ENCODE measurements at regions not wholly inside any gene's neighbourhood (a gene's known extent, or its start where the extent isn't known, plus 50 kb on each side); places are given as distances from the start of the nearest gene placed in this dataset.

GRCh38 chr3:194877291-194878119 lies 191.8 kb downstream of the FAM43A start:
- DNase-seq = no peak
- peak in 5 of 8 donors; percentile 19 to 66 (median 38) for ATAC-seq
- intact Hi-C loops (cut with DNase I) = loop anchor here in 5 of 10 donors (5.0 to 10.0 kb wide), 4 partner anchors 190 to 227 kb away; partner anchors contain the start of gene FAM43A (in 2 of the 5)
- Histone ChIP-seq H3K4me3 (no peak overlapping the region), H3K9me3 (no peaks in the 10 kb centered on the region), H3K27ac (peak overlapping the region; percentile 9 to 91 (median 81)), H3K27me3 (no peaks in the 10 kb centered on the region), H3K36me3 (no peaks in the 10 kb centered on the region), H3K4me1 (peaks cover 29 to 74% (median 58%) of the 10 kb centered on the region in 9 donors)
- WGBS, 2 donors = 55 to 60% methylated on average over 24 of the region's 24 CpGs
- TF ChIP-seq CTCF (IDR thresholded peaks at IDR 0.05) = no peak

GRCh38 chr3:194879126-194879877 lies 193.6 kb downstream of the FAM43A start:
- Histone ChIP-seq H3K27ac (peak overlapping the region; percentile 32 to 91 (median 81)), H3K27me3 (no peaks in the 10 kb centered on the region), H3K9me3 (peaks cover 0 to 11% (median 8%) of the 10 kb centered on the region in 11 donors), H3K4me3 (no peak overlapping the region), H3K36me3 (no peaks in the 10 kb centered on the region), H3K4me1 (peaks cover 29 to 79% (median 58%) of the 10 kb centered on the region in 9 donors)
- DNase-seq (peak; percentile 34 to 50), ATAC-seq (peak in 5 of 8 donors; percentile 29 to 61 (median 58))
- 62 to 66% methylated on average over 12 of the region's 12 CpGs for WGBS, 2 donors
- TF ChIP-seq CTCF (IDR thresholded peaks at IDR 0.05) = no peak
- intact Hi-C loops (cut with DNase I) = loop anchor here in 5 of 10 donors (5.0 to 10.0 kb wide), 4 partner anchors 192 to 225 kb away; partner anchors contain the start of gene FAM43A (in 2 of the 5)

- no peaks in the 10 kb centered on the region for H3K27me3 ChIP-seq
- DNase-seq (peak; percentile 75 to 84), ATAC-seq (peak; percentile 64 to 86 (median 76))
- intact Hi-C loops (cut with DNase I) = loop anchor here in 6 of 10 donors (5.0 to 10.0 kb wide), 9 partner anchors 47 to 225 kb away; partner anchors contain the start of gene FAM43A (in 3 of the 6)
- H3K4me1 ChIP-seq = peaks cover 29 to 87% (median 64%) of the 10 kb centered on the region in 9 donors
- no peaks in the 10 kb centered on the region for H3K36me3 ChIP-seq
- no peak overlapping the region for H3K4me3 ChIP-seq
- H3K9me3 ChIP-seq = peaks cover 0 to 19% (median 10%) of the 10 kb centered on the region in 11 donors
- H3K27ac ChIP-seq = peak overlapping the region; percentile 32 to 91 (median 81)
- no peak for TF ChIP-seq CTCF (IDR thresholded peaks at IDR 0.05)
- WGBS, 2 donors = 25 to 28% methylated on average over 12 of the region's 12 CpGs
These were observed 194.6 kb downstream of the FAM43A start for GRCh38 chr3:194879991-194880939.

All from heart right ventricle (tissue), 16 donors.